Liver (tissue), 8 donors: ENCODE measurements at regions not wholly inside any gene's neighbourhood (a gene's known extent, or its start where the extent isn't known, plus 50 kb on each side); places are given as distances from the start of the nearest gene placed in this dataset.

Experiments used
- DNase-seq: peaks from one replicate; pipeline ENCODE4 v3.0.0-alpha.2; 2017; ENCODE audit warnings: low spot score
- H3K27ac ChIP-seq, 2 donors: one replicate each; pipeline ENCODE4 v1.7.0; 2013; ENCODE audit warnings: inconsistent platforms in 2 of 2, low read length in 2 of 2, control low read depth in 1 of 2, low read depth in 1 of 2, mild to moderate bottlenecking in 1 of 2
- H3K27me3 ChIP-seq, 4 donors: one replicate each; pipeline versions ENCODE4 v1.6.1 to v1.7.0; 2013; ENCODE audit warnings: low read length in 3 of 4, inconsistent platforms in 1 of 4, mild to moderate bottlenecking in 1 of 4, moderate library complexity in 1 of 4; ENCODE audit not compliant: control insufficient read depth in 4 of 4, insufficient read depth in 4 of 4
- H3K36me3 ChIP-seq, 4 donors: one replicate each; pipeline versions ENCODE4 v1.6.1 to v1.7.0; 2013; ENCODE audit warnings: low read length in 3 of 4, mild to moderate bottlenecking in 3 of 4, low read depth in 1 of 4, moderate library complexity in 1 of 4; ENCODE audit not compliant: control insufficient read depth in 4 of 4, insufficient read depth in 3 of 4
- H3K4me1 ChIP-seq, 4 donors: one replicate each; pipeline versions ENCODE4 v1.6.1 to v1.7.0; 2013; ENCODE audit warnings: low read length in 3 of 4, mild to moderate bottlenecking in 3 of 4, moderate library complexity in 1 of 4; ENCODE audit not compliant: control insufficient read depth in 4 of 4, insufficient read depth in 4 of 4
- H3K4me3 ChIP-seq, 3 donors: one replicate each; pipeline versions ENCODE4 v1.6.1 to v1.7.0; 2013; ENCODE audit warnings: low read length in 3 of 3, control low read depth in 1 of 3, low read depth in 1 of 3, mild to moderate bottlenecking in 1 of 3
- H3K9ac ChIP-seq, 2 donors: one replicate each; pipeline ENCODE4 v1.7.0; 2013; ENCODE audit warnings: low read length in 2 of 2, mild to moderate bottlenecking in 2 of 2, moderate library complexity in 2 of 2, control low read depth in 1 of 2, low read depth in 1 of 2
- H3K9me3 ChIP-seq, 4 donors: one replicate each; pipeline versions ENCODE4 v1.6.1 to v1.7.0; 2013; ENCODE audit warnings: low read length in 3 of 4; ENCODE audit not compliant: control insufficient read depth in 4 of 4
- EGR1 ChIP-seq, 2 donors: IDR thresholded peaks; 2 replicates each; pipeline ENCODE4 v1.6.1; 2016 to 2018; ENCODE audit warnings: antibody characterized with exemption in 2 of 2, low read depth in 2 of 2
- FOXA1 ChIP-seq: IDR thresholded peaks from 2 replicates; pipeline ENCODE4 v1.6.1; 2016; ENCODE audit warnings: antibody characterized with exemption
- FOXA2 ChIP-seq: IDR thresholded peaks from 2 replicates; pipeline ENCODE4 v1.6.1; 2016; ENCODE audit warnings: antibody characterized with exemption
- GABPA ChIP-seq, 2 donors: IDR thresholded peaks in 1 of 2; conservative IDR thresholded peaks in 1 of 2; 2 replicates each; pipeline ENCODE4 v1.6.1; 2016; ENCODE audit warnings: antibody characterized with exemption in 2 of 2, mild to moderate bottlenecking in 1 of 2, moderate library complexity in 1 of 2
- HNF4A ChIP-seq, 2 donors: conservative IDR thresholded peaks; 2 replicates each; pipeline ENCODE4 v1.6.1; 2016; ENCODE audit warnings: antibody characterized with exemption in 2 of 2, mild to moderate bottlenecking in 2 of 2
- HNF4G ChIP-seq: IDR thresholded peaks from 2 replicates; pipeline ENCODE4 v1.6.1; 2016; ENCODE audit warnings: antibody characterized with exemption
- JUND ChIP-seq, 2 donors: IDR thresholded peaks; 2 replicates each; pipeline ENCODE4 v1.6.1; 2016; ENCODE audit warnings: antibody characterized with exemption in 2 of 2
- NR2F2 ChIP-seq: IDR thresholded peaks from 2 replicates; pipeline ENCODE4 v1.6.1; 2016; ENCODE audit warnings: antibody characterized with exemption
- RAD21 ChIP-seq, 2 donors: IDR thresholded peaks; 2 replicates each; pipeline ENCODE4 v1.6.1; 2016; ENCODE audit warnings: antibody characterized with exemption in 2 of 2, mild to moderate bottlenecking in 2 of 2
- RXRA ChIP-seq, 2 donors: IDR thresholded peaks; 2 replicates each; pipeline ENCODE4 v1.6.1; 2017 to 2018; ENCODE audit warnings: antibody characterized with exemption in 2 of 2, mild to moderate bottlenecking in 1 of 2
- SP1 ChIP-seq: IDR thresholded peaks from 2 replicates; pipeline ENCODE4 v1.6.1; 2018; ENCODE audit warnings: antibody characterized with exemption, mild to moderate bottlenecking
- TAF1 ChIP-seq: conservative IDR thresholded peaks from 2 replicates; pipeline ENCODE4 v1.6.1; 2016; ENCODE audit warnings: antibody characterized with exemption, mild to moderate bottlenecking
- YY1 ChIP-seq: IDR thresholded peaks from 2 replicates; pipeline ENCODE4 v1.6.1; 2016; ENCODE audit warnings: antibody characterized with exemption, mild to moderate bottlenecking
- WGBS: extraction: QIAGEN DNeasy Blood & Tissue Kit; methylation state at CpG from one replicate; pipeline ENCODE4 v1.1.7; 2013; 5-methylcytosine and 5-hydroxymethylcytosine counted together
- TF ChIP-seq, protein P1 (sequence below): IDR thresholded peaks from 2 replicates; pipeline ENCODE4 v1.6.1; 2016; ENCODE audit warnings: antibody characterized with exemption
- TF ChIP-seq, protein P2 (sequence below): IDR thresholded peaks from 2 replicates; pipeline ENCODE4 v1.6.1; 2016; ENCODE audit warnings: antibody characterized with exemption
- TF ChIP-seq, protein P3 (sequence below): IDR thresholded peaks from 2 replicates; pipeline ENCODE4 v1.6.1; 2016; ENCODE audit warnings: antibody characterized with exemption
- TF ChIP-seq, protein P4 (sequence below): fragments of 150-350 bp; IDR thresholded peaks from 2 replicates; pipeline ENCODE4 v1.5.1; 2017; ENCODE audit warnings: improper control_type of control experiment, low read depth, low read length; ENCODE audit not compliant: missing input control
- donor health status: healthy.
- donor health status: healthy.
- donor health status: healthy.
- donor health status: healthy.
- donor health status: healthy.

DNA sequence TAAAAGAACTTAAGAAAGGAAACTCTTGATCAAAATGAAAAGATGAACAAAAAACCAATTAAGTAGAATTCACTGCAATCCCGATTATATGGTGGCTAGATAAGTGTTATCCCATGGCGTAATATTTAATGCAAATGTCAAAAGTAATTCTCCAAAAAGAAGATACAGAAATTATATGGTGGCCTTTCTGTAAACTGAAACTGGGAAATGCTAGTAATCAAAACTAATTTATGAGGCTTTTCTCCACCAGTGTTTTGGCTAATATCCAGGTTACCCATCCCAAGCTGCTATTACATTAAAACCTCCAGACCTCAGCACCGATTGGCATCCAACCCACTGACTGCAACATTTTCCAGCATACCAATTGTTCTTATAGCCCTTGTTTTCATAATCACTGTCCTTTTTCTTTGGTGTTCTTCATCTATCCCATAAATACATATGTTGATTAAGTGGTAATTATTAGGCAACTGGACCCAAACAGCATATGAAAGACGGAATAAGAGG lies 77.2 kb upstream of the TNRC6A start:
- Histone ChIP-seq H3K27ac (no peak overlapping the region), H3K9me3 (no peaks in the 10 kb centered on the region), H3K4me3 (no peak overlapping the region), H3K9ac (no peak overlapping the region), H3K4me1 (peaks cover 0 to 1% (median 0%) of the 10 kb centered on the region in 4 donors), H3K27me3 (no peaks in the 10 kb centered on the region), H3K36me3 (no peaks in the 10 kb centered on the region)
- TF ChIP-seq RXRA (IDR thresholded peaks at IDR 0.05), result no peak
- TF ChIP-seq TAF1, result no peak
- TF ChIP-seq RAD21 (IDR thresholded peaks at IDR 0.05), result no peak
- TF ChIP-seq, protein P1, sequence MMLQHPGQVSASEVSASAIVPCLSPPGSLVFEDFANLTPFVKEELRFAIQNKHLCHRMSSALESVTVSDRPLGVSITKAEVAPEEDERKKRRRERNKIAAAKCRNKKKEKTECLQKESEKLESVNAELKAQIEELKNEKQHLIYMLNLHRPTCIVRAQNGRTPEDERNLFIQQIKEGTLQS, result no peak
- TF ChIP-seq NR2F2, result no peak
- no peak for TF ChIP-seq HNF4G
- no peak for TF ChIP-seq SP1
- TF ChIP-seq FOXA1, result no peak
- TF ChIP-seq, protein P2, sequence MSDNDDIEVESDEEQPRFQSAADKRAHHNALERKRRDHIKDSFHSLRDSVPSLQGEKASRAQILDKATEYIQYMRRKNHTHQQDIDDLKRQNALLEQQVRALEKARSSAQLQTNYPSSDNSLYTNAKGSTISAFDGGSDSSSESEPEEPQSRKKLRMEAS, result no peak
- TF ChIP-seq, protein P3, sequence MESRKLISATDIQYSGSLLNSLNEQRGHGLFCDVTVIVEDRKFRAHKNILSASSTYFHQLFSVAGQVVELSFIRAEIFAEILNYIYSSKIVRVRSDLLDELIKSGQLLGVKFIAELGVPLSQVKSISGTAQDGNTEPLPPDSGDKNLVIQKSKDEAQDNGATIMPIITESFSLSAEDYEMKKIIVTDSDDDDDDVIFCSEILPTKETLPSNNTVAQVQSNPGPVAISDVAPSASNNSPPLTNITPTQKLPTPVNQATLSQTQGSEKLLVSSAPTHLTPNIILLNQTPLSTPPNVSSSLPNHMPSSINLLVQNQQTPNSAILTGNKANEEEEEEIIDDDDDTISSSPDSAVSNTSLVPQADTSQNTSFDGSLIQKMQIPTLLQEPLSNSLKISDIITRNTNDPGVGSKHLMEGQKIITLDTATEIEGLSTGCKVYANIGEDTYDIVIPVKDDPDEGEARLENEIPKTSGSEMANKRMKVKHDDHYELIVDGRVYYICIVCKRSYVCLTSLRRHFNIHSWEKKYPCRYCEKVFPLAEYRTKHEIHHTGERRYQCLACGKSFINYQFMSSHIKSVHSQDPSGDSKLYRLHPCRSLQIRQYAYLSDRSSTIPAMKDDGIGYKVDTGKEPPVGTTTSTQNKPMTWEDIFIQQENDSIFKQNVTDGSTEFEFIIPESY, result no peak
- no peak for TF ChIP-seq FOXA2
- no peak for TF ChIP-seq EGR1 (IDR thresholded peaks at IDR 0.05; ENCODE audit: low read depth in 2 of 2)
- TF ChIP-seq, protein P4, sequence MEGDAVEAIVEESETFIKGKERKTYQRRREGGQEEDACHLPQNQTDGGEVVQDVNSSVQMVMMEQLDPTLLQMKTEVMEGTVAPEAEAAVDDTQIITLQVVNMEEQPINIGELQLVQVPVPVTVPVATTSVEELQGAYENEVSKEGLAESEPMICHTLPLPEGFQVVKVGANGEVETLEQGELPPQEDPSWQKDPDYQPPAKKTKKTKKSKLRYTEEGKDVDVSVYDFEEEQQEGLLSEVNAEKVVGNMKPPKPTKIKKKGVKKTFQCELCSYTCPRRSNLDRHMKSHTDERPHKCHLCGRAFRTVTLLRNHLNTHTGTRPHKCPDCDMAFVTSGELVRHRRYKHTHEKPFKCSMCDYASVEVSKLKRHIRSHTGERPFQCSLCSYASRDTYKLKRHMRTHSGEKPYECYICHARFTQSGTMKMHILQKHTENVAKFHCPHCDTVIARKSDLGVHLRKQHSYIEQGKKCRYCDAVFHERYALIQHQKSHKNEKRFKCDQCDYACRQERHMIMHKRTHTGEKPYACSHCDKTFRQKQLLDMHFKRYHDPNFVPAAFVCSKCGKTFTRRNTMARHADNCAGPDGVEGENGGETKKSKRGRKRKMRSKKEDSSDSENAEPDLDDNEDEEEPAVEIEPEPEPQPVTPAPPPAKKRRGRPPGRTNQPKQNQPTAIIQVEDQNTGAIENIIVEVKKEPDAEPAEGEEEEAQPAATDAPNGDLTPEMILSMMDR, result no peak
- TF ChIP-seq GABPA (IDR thresholded peaks at IDR 0.05 in 1 of 2, conservative IDR thresholded peaks at IDR 0.05 in 1 of 2), result no peak
- TF ChIP-seq YY1, result no peak
- TF ChIP-seq HNF4A (conservative IDR thresholded peaks at IDR 0.05), result no peak
- no peak for TF ChIP-seq JUND (IDR thresholded peaks at IDR 0.05)
- no peak for DNase-seq
- WGBS, result 80% methylated on average over 4 of the region's 4 CpGs

DNA sequence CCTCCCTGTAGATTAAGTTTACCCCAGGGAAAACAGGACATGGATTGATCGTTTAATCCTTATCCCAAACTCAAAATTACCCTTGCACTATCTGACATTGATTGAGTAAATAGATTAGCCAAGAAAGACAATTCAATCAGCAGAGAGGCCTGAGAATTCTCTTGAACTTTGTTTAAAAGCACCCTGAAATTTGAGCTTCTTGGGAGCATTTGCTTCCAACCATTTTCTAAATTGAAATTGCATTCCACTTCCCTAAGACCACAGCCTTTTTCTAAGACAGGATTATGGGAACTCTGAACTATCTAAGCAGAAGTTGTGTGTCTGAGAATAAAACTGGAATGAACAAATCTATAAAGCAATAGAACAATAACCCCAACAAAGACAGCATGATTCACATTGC lies 76.6 kb upstream of the TNRC6A start:
- no peak overlapping the region for H3K4me3 ChIP-seq
- 6% methylated on average over 1 of the region's 1 CpG for WGBS
- no peak overlapping the region for H3K27ac ChIP-seq
- H3K9me3 ChIP-seq, result no peaks in the 10 kb centered on the region
- DNase-seq, result no peak
- no peaks in the 10 kb centered on the region for H3K27me3 ChIP-seq
- TF ChIP-seq HNF4G (no peak), JUND (IDR thresholded peaks at IDR 0.05) (no peak), FOXA2 (no peak), SP1 (no peak), RAD21 (IDR thresholded peaks at IDR 0.05) (no peak), EGR1 (IDR thresholded peaks at IDR 0.05; ENCODE audit: low read depth in 2 of 2) (no peak), TAF1 (no peak), FOXA1 (no peak), NR2F2 (no peak), GABPA (IDR thresholded peaks at IDR 0.05 in 1 of 2, conservative IDR thresholded peaks at IDR 0.05 in 1 of 2) (no peak), RXRA (IDR thresholded peaks at IDR 0.05) (no peak)
- TF ChIP-seq, protein P1, result no peak
- TF ChIP-seq, protein P3, result no peak
- H3K4me1 ChIP-seq, result peaks cover 0 to 1% (median 0%) of the 10 kb centered on the region in 4 donors
- no peaks in the 10 kb centered on the region for H3K36me3 ChIP-seq
- H3K9ac ChIP-seq, result no peak overlapping the region
